Activated gamma-delta T cell treated with Interleukin-2 at 50 U/mL for 16 hours (primary cell): ENCODE measurements at regions not wholly inside any gene's neighbourhood (a gene's known extent, or its start where the extent isn't known, plus 50 kb on each side); places are given as distances from the start of the nearest gene placed in this dataset.
"Not testable (repeated sequence)": the region's sequence is repeated elsewhere in the genome, so short reads cannot be mapped to it uniquely, and the experiment has no call there.

Experiments used
- DNase-seq: peaks from one replicate; pipeline ENCODE4 v3.0.0-alpha.2; 2020

DNA sequence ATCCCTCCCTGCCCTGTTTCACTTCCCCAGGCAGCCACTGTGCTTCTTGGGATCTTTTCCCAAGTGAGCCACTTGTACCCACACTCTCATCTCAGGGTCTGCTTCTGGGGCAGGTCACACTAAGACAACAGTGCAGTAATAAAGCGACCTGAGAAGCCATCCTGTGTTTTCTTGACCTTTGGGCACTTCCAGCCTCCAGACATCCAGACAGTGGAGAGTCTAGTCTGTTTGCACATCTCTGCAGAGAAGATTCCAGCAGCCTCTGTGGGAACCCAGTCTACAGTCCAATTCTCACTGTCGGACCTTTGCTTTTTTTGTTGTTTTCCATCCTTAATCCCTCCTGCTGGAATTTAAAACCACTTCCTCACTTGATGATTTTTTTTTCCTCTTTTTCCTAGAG, 50.3 kb upstream of the ATP6AP2 start:
- DNase-seq: no peak

GRCh38 chrX:40527543-40527942, 53.2 kb upstream of the ATP6AP2 start:
- DNase-seq: no peak

DNA sequence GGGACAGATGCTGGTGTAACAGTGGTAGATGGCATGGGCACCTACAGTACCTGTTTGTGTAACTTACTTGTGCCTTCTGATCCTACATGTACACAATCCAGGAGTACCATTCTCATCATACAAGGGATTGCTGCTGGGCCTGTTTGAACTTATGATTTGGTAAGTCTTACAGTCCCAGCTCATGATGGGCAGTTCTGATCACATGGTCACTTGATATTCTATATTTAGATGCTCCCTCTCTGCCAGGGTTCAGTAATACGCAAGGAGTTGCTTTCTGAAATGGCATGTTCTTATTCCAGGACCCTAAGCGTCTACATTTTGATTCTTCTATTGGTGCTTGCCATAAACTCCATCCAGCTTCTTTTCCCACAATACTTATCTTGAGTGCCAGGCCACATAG, 54.4 kb upstream of the ATP6AP2 start:
- no peak for DNase-seq

GRCh38 chrX:40525901-40526300, 54.9 kb upstream of the ATP6AP2 start:
- DNase-seq: not testable (repeated sequence)

DNA sequence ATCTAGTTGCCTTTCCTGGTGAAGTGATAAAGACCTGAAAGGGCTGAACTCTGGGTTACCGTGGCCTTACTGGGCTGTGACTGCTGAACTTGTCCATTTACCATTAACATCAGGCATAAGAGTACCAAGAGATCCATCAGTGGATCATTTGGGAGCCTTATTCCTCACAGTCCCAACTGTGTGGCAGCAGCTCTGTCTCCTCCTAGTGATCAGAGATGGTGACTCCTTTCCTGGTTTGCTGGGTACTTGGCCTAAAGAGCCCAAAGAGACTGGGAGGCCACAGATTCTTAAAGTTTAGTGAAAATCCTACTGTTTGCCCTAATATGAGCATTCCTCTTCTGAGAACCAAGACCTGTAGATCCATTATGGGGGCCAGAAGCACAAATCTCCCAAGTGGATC, 56.3 kb upstream of the ATP6AP2 start:
- no peak for DNase-seq

GRCh38 chrX:40523852-40524251, 56.9 kb upstream of the ATP6AP2 start:
- DNase-seq: no peak

DNA sequence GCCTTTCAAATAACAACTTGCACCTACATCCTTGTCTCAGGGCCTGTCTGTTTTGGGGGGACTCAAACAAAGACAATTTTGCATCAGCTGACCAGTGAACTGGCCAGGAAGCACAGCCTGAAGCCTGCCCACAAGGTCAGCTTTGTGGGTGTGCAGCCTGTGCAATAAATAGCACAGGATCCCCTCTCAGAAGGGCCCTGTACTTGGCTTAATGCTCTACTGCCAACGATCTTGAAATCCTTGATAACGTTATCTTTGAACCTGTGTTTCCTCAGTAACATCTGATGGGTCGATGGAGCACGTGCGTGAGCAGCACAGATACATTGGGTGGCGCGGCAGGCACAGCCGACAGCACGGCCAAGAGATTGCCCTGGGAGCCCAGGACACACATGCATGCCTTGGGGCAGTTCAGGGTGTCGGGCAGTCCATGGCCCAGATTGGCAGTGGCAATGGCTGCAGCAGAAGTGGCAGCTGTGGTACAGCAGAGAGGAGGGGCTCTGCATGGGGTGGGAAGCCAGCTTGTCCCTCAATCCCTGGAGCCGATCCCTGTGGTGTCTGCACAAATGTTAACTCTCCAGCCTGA, 58.8 kb upstream of the ATP6AP2 start:
- DNase-seq: no peak

GRCh38 chrX:40514376-40514775, 66.4 kb upstream of the ATP6AP2 start:
- DNase-seq: no peak

DNA sequence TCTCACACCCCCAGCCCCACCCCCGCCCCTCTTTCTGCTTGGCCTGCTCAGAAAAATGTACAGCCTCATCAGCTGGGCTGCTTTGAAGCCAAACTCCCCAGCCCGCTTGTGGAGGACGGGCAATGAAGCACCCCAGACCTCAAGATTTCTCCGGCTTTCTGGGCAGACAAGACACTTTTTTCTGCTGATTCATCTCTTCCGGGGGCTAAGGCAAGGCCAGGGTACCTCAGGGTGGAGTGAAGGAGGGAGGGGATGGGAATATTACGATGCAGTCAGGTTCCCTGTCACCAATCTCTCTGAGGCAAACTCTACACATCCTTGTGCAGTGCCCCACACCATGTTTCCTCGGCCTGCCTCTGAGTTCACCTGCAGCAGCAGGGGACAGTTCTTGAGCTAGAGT, 66.9 kb upstream of the ATP6AP2 start:
- DNase-seq: no peak

GRCh38 chrX:40513012-40513411, 67.8 kb upstream of the ATP6AP2 start:
- DNase-seq: no peak

GRCh38 chrX:40511258-40511657, 69.5 kb upstream of the ATP6AP2 start:
- no peak for DNase-seq

DNA sequence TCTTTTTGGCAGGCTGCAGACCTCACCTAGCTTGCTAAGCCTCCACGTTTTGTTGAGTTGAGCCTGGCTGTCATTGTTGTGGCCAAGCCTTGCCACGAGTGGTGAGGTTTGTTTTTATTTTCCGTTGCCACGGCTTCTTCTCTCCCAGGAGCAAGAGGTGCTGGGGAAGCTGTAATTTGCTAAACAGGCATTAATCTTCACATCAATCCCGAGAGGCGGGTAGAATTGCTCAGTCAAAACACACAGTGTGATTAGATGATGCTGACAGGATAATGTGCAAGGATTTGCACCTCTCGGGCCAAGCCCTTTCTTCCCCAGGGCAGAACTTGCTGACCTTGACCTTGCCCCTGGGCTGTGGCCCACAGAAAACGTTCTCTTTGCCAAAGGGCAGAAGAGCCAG, 72.2 kb upstream of the ATP6AP2 start:
- DNase-seq: no peak

GRCh38 chrX:40506201-40506985, 74.4 kb upstream of the ATP6AP2 start:
- no peak for DNase-seq

DNA sequence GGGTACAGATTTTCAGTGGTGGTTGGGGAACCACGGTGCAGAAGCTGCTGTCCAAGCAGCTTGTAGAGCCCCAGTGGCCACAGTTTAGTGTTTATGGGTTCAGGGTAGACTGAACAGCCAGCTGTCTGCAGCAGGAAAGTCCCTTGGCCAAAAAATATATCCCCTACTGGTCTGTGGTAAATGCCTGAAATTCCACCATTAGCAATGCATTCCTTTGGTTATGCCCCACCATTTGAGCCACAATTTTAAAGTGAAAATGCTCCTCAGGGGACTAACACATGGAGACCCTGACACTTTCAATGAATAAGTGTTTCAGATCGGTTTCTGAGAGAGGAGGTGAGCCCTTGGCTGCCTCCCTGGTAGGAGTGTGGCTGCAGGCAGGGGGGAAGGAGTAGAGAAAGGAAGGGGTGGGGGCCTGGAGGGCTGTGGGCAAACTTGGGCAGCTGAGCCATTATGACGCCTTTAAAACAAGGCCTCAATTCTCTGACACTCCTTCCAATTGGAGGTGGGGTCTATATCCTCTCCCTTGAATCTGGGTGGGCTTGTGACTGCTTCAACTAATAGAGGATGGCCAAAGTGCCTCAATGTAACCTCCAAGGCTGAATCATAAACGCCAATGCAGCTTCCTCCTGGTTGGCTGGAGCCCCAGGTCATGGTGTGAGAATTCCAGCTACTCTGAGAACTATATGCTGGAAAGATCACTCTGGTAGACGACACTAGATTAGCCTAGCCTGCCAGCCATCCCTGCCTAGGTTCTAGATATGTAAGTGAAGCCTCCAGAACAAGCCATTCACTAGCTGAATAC, 75.8 kb upstream of the ATP6AP2 start:
- DNase-seq: no peak

- DNase-seq: no peak
Observed at GRCh38 chrX:40503094-40503493, 77.7 kb upstream of the ATP6AP2 start.

GRCh38 chrX:40502688-40503087, 78.1 kb upstream of the ATP6AP2 start:
- no peak for DNase-seq

DNA sequence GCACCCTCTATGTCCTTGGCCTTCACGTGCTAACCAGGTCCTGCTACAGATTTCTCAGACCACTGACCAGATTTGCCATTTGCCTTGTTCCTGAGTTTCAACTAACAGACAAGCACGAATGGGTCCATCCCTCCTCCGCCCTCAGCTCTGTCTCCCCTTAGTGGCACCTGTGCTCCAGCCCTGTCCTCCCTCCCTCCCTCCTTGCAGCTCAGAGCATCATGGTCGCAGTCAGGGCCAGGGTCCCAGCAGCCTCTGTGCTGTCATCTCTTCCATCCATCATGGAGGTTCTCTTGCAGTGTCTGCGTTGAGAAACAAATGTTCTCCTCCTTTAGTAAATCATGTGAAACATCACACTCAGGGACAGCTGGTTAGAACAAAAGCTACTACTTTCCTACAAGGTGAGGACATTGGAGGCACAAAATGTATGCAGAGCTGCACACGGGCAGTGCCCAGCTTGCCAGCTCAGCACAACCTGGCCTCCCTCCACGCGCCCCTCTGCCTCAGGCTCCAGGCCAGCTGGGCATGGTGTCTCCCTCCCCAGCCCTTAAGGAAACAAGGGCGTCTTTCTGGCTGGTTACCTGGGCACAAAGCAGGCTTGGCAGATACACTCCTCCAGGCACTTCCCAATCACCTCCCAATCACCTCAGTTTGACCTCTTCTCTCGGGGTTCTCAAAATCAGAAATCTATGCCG, 79.5 kb upstream of the ATP6AP2 start:
- DNase-seq: no peak

DNA sequence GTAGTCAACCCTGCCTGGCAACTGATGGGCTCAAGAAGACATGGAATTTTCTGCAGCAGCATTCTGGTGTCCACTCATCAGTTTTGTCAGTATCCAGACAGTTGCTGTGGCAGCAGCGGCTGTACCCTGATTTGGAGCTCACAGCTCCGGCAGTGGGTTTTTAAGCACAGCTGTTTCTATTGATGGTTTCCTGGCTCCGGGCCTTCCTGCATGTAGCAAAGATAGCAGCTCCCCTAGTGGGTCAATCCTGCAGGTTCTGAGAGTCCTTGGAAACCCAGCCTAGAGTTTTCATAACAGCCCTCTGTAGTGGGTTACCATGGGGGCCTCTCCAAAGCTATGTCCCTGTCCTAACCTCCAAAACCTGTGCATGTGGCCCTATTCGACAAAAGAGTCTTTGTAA, 84.0 kb upstream of the ATP6AP2 start:
- DNase-seq: no peak

GRCh38 chrX:40495659-40496058, 85.1 kb upstream of the ATP6AP2 start:
- no peak for DNase-seq

GRCh38 chrX:40494005-40494404, 86.8 kb upstream of the ATP6AP2 start:
- DNase-seq: no peak

GRCh38 chrX:40488296-40488695, 92.5 kb upstream of the ATP6AP2 start:
- no peak for DNase-seq

- no peak for DNase-seq
Observed at GRCh38 chrX:40485973-40486372, 94.8 kb upstream of the ATP6AP2 start.

DNA sequence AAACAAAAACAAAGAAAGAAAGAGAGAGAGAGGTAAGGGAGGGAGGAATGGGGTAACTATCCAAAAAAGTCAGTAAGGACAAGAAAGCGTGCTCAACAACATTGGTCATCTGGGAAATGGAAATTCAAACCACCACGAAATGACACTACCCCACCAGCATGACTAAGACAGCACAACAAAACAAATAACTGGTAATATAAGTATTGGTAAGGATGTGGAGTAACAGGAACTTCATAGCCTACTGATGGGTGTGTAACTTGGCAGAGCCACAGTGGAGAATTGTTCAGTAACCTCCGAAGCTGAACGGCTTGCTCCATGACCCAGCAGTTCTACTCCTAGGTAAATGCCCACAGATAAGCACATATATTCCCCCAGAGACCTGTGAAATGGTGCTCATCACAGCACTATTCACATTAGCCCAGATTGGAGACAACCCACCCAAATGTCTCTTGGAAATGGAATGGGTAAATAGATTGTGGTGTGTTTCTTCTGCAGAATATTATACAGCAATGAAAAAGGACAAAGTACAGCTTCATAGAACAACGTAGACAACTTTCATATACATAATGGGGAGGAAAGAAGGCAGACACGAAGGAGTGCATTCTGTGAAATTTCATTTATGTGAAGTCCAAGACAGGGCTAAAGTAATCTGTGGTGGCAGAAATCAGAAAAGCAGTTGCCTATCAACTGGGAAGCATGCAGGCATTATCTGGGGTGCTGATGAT, 95.5 kb upstream of the ATP6AP2 start:
- no peak for DNase-seq
